H1 (cell line): ENCODE measurements at regions not wholly inside any gene's neighbourhood (a gene's known extent, or its start where the extent isn't known, plus 50 kb on each side); places are given as distances from the start of the nearest gene placed in this dataset.

Source experiments
- CTCF ChIA-PET: fragments of 300-600 bp; sonication (Branson Sonifier 250); formaldehyde crosslinking; loops from one replicate; lab custom pipeline; 2021; ENCODE audit not compliant: partially characterized antibody; lab: Charles Lee
- POLR2A ChIA-PET: fragments of 300-600 bp; sonication (Branson Sonifier 250); formaldehyde crosslinking; loops from one replicate; lab custom pipeline; 2021; ENCODE audit warnings: inconsistent platforms; ENCODE audit not compliant: partially characterized antibody; lab: Charles Lee
- DNase-seq, 2 experiments: peaks; one replicate each; pipeline versions ENCODE4 v3.0.0 to v3.0.0-alpha.2; 2010 to 2022; ENCODE audit warnings: low spot score in 2 of 2, low read depth in 1 of 2, mixed read lengths in 1 of 2
- FAIRE-seq: peaks from 2 replicates; lab custom pipeline; 2011; peaks lifted over from hg19 to GRCh38; lab: Jason Lieb, UNC
- H2AFZ ChIP-seq: 2 replicates; pipeline ENCODE4 v1.8.1; 2012; ENCODE audit warnings: low read length, inconsistent platforms
- H2AK5ac ChIP-seq: 2 replicates; pipeline ENCODE4 v1.6.1; 2013; ENCODE audit warnings: low read depth, low read length
- H2BK120ac ChIP-seq: replicated peaks from 2 replicates; pipeline ENCODE3; 2013; ENCODE audit warnings: low read depth, low read length, inconsistent platforms
- H2BK12ac ChIP-seq: 2 replicates; pipeline ENCODE4 v1.6.1; 2013; ENCODE audit warnings: low read depth, low read length
- H2BK15ac ChIP-seq: 2 replicates; pipeline ENCODE4 v1.6.1; 2013; ENCODE audit warnings: low read length
- H2BK20ac ChIP-seq: 2 replicates; pipeline ENCODE4 v1.6.1; 2013; ENCODE audit warnings: low read length
- H2BK5ac ChIP-seq: 2 replicates; pipeline ENCODE4 v1.6.1; 2013; ENCODE audit warnings: low read depth, low read length
- H3K14ac ChIP-seq: 2 replicates; pipeline ENCODE4 v1.6.1; 2013; ENCODE audit warnings: inconsistent platforms; ENCODE audit not compliant: insufficient read length
- H3K18ac ChIP-seq: 2 replicates; pipeline ENCODE4 v1.6.1; 2013; ENCODE audit warnings: low read length; ENCODE audit errors: extremely low read depth
- H3K23ac ChIP-seq: 2 replicates; pipeline ENCODE4 v1.6.1; 2013; ENCODE audit warnings: inconsistent platforms; ENCODE audit not compliant: insufficient read length
- H3K23me2 ChIP-seq: 2 replicates; pipeline ENCODE4 v1.6.1; 2013; ENCODE audit warnings: low read depth, low read length
- H3K27ac ChIP-seq: 2 replicates; pipeline ENCODE4 v1.6.1; 2011; ENCODE audit warnings: low read depth, low read length, inconsistent platforms
- H3K27me3 ChIP-seq, 4 experiments: replicated peaks in 1 of 4; 1 replicate in 1 of 4; 2 replicates in 3 of 4; pipeline versions ENCODE4 v1.6.1 to v1.8.1; 2011 to 2013; ENCODE audit warnings: low read length in 3 of 4, mild to moderate bottlenecking in 3 of 4, inconsistent platforms in 2 of 4, mixed read lengths in 2 of 4, moderate library complexity in 1 of 4; ENCODE audit not compliant: control insufficient read depth in 3 of 4, insufficient read depth in 3 of 4; ENCODE audit errors: extremely low read depth in 1 of 4
- H3K36me3 ChIP-seq, 4 experiments: 2 replicates each; pipeline versions ENCODE4 v1.6.1 to v1.8.1; 2011 to 2013; ENCODE audit warnings: mild to moderate bottlenecking in 4 of 4, low read length in 3 of 4, moderate library complexity in 2 of 4, control low read depth in 1 of 4, inconsistent platforms in 1 of 4; ENCODE audit not compliant: insufficient read depth in 4 of 4, control insufficient read depth in 2 of 4
- H3K4ac ChIP-seq: replicated peaks from 2 replicates; pipeline ENCODE3; 2013; ENCODE audit warnings: low read length, low read depth, mixed read lengths, inconsistent platforms; ENCODE audit not compliant: insufficient read length
- H3K4me1 ChIP-seq, 4 experiments: replicated peaks in 1 of 4; 1 replicate in 1 of 4; 2 replicates in 3 of 4; pipeline versions ENCODE4 v1.6.1 to v1.8.1; 2011 to 2013; ENCODE audit warnings: low read length in 3 of 4, inconsistent platforms in 2 of 4, mixed read lengths in 1 of 4; ENCODE audit not compliant: insufficient read depth in 4 of 4, control insufficient read depth in 3 of 4
- H3K4me2 ChIP-seq, 2 experiments: 2 replicates each; pipeline versions ENCODE4 v1.6.1 to v1.8.1; 2011 to 2013; ENCODE audit warnings: low read depth in 2 of 2, low read length in 2 of 2, control low read depth in 1 of 2, inconsistent platforms in 1 of 2, mild to moderate bottlenecking in 1 of 2; ENCODE audit not compliant: insufficient read depth in 1 of 2
- H3K4me3 ChIP-seq, 4 experiments: fragments of 200-600, 300-600 bp in 1 of 4; sonication (generic), shearing (Covaris generic), sonication (Bioruptor Twin) in 1 of 4; 2 replicates each; pipeline versions ENCODE4 v1.5.1 to v1.8.1; 2011 to 2016; ENCODE audit warnings: low read length in 4 of 4, low read depth in 3 of 4, control low read depth in 2 of 4, inconsistent platforms in 2 of 4, mild to moderate bottlenecking in 2 of 4, mixed read lengths in 1 of 4, moderate library complexity in 1 of 4; ENCODE audit not compliant: insufficient read depth in 2 of 4; ENCODE audit errors: extremely low read depth in 1 of 4
- H3K56ac ChIP-seq: replicated peaks from 2 replicates; pipeline ENCODE3; 2013; ENCODE audit warnings: low read depth, mild to moderate bottlenecking, mixed read lengths, low read length, inconsistent platforms; ENCODE audit not compliant: insufficient read length
- H3K79me1 ChIP-seq: 2 replicates; pipeline ENCODE4 v1.6.1; 2013; ENCODE audit warnings: low read depth, low read length, control low read depth
- H3K79me2 ChIP-seq, 2 experiments: 2 replicates each; pipeline versions ENCODE4 v1.6.1 to v1.8.1; 2012 to 2013; ENCODE audit warnings: low read length in 2 of 2, mild to moderate bottlenecking in 2 of 2, inconsistent platforms in 1 of 2; ENCODE audit not compliant: insufficient read depth in 2 of 2, control insufficient read depth in 1 of 2
- H3K9ac ChIP-seq, 4 experiments: replicated peaks in 1 of 4; 1 replicate in 1 of 4; 2 replicates in 3 of 4; pipeline versions ENCODE4 v1.6.1 to v1.8.1; 2011 to 2013; ENCODE audit warnings: low read depth in 3 of 4, low read length in 3 of 4, control low read depth in 2 of 4, mild to moderate bottlenecking in 2 of 4, moderate library complexity in 2 of 4, inconsistent platforms in 1 of 4; ENCODE audit errors: extremely low read depth in 1 of 4
- H3K9me3 ChIP-seq, 2 experiments: 2 replicates each; pipeline versions ENCODE4 v1.6.1 to v1.8.1; 2012 to 2013; ENCODE audit warnings: mild to moderate bottlenecking in 2 of 2, moderate library complexity in 2 of 2, control low read depth in 1 of 2, inconsistent platforms in 1 of 2, low read depth in 1 of 2, low read length in 1 of 2, mixed read lengths in 1 of 2; ENCODE audit not compliant: insufficient read depth in 2 of 2
- H4K20me1 ChIP-seq, 2 experiments: replicated peaks in 1 of 2; 2 replicates each; pipeline versions ENCODE3 to v1.8.1; 2011 to 2013; ENCODE audit warnings: inconsistent platforms in 2 of 2, low read length in 2 of 2, mild to moderate bottlenecking in 1 of 2; ENCODE audit not compliant: insufficient read depth in 2 of 2, control insufficient read depth in 1 of 2
- H4K5ac ChIP-seq: 2 replicates; pipeline ENCODE4 v1.6.1; 2013; ENCODE audit warnings: low read length, low read depth, mixed read lengths, inconsistent platforms; ENCODE audit not compliant: insufficient read length
- H4K8ac ChIP-seq: 2 replicates; pipeline ENCODE4 v1.8.0; 2013; ENCODE audit warnings: mild to moderate bottlenecking, moderate library complexity, low read length, inconsistent platforms; ENCODE audit not compliant: insufficient read depth; ENCODE audit errors: extremely low read depth
- H4K91ac ChIP-seq: replicated peaks from 2 replicates; pipeline ENCODE3; 2013; ENCODE audit warnings: low read length, mixed read lengths, inconsistent platforms; ENCODE audit not compliant: insufficient read length
- ASH2L ChIP-seq: fragments of 200-600, 300-600 bp; sonication (generic); IDR thresholded peaks from one replicate; pipeline ENCODE4 v1.7.1; 2017; ENCODE audit warnings: low read length
- CHD2 ChIP-seq: IDR thresholded peaks from 2 replicates; pipeline ENCODE4 v1.6.1; 2012; ENCODE audit warnings: low read length, improper control_type of control experiment
- CTBP2 ChIP-seq: IDR thresholded peaks from 2 replicates; pipeline ENCODE4 v1.7.0; 2011; ENCODE audit warnings: borderline replicate concordance, mild to moderate bottlenecking, moderate library complexity, mixed read lengths, low read length; ENCODE audit not compliant: insufficient read depth, insufficient read length
- HDAC6 ChIP-seq: IDR thresholded peaks from one replicate; pipeline ENCODE4 v1.7.1; 2012; ENCODE audit warnings: low read depth, mild to moderate bottlenecking, inconsistent platforms, low read length, moderate library complexity
- POU5F1 ChIP-seq: IDR thresholded peaks from 2 replicates; pipeline ENCODE4 v1.6.1; 2011; ENCODE audit warnings: low read depth, mild to moderate bottlenecking, low read length, moderate library complexity
- RAD21 ChIP-seq, 2 experiments: IDR thresholded peaks in 1 of 2; conservative IDR thresholded peaks in 1 of 2; 2 replicates each; pipeline ENCODE4 v1.6.1; 2011; ENCODE audit warnings: low read depth in 2 of 2, low read length in 2 of 2, improper control_type of control experiment in 1 of 2, inconsistent platforms in 1 of 2, mild to moderate bottlenecking in 1 of 2, moderate library complexity in 1 of 2
- SP2 ChIP-seq: IDR thresholded peaks from 2 replicates; pipeline ENCODE4 v1.6.1; 2012; ENCODE audit warnings: mild to moderate bottlenecking, low read length, inconsistent platforms
- WGBS, 2 experiments: shearing (Covaris generic) in 1 of 2; methylation state at CpG; one replicate each; pipeline versions ENCODE4 v1.1.6 to v1.1.7; 2013 to 2015; ENCODE audit warnings: low lambda C conversion rate in 2 of 2, mixed read lengths in 2 of 2, inconsistent platforms in 1 of 2, low coverage in 1 of 2, missing lambda C conversion rate in 1 of 2; ENCODE audit not compliant: insufficient replicate concordance in 2 of 2, insufficient coverage in 1 of 2, insufficient read length in 1 of 2; ENCODE audit errors: extremely low coverage in 1 of 2, missing lambda C conversion rate in 1 of 2; 5-methylcytosine and 5-hydroxymethylcytosine counted together
- TF ChIP-seq, protein P1 (sequence below), 3 experiments: IDR thresholded peaks; 1 replicate in 2 of 3; 2 replicates in 1 of 3; pipeline versions ENCODE4 v1.5.1 to v1.6.1; 2011; ENCODE audit warnings: low read length in 3 of 3, mild to moderate bottlenecking in 3 of 3, inconsistent platforms in 2 of 3, low read depth in 1 of 3, moderate library complexity in 1 of 3; ENCODE audit not compliant: insufficient read depth in 1 of 3; ENCODE audit errors: control extremely low read depth in 1 of 3
- TF ChIP-seq, protein P2 (sequence below): IDR thresholded peaks from 2 replicates; pipeline ENCODE4 v1.6.1; 2011; ENCODE audit warnings: low read depth, mild to moderate bottlenecking, low read length; ENCODE audit not compliant: insufficient read depth

DNA sequence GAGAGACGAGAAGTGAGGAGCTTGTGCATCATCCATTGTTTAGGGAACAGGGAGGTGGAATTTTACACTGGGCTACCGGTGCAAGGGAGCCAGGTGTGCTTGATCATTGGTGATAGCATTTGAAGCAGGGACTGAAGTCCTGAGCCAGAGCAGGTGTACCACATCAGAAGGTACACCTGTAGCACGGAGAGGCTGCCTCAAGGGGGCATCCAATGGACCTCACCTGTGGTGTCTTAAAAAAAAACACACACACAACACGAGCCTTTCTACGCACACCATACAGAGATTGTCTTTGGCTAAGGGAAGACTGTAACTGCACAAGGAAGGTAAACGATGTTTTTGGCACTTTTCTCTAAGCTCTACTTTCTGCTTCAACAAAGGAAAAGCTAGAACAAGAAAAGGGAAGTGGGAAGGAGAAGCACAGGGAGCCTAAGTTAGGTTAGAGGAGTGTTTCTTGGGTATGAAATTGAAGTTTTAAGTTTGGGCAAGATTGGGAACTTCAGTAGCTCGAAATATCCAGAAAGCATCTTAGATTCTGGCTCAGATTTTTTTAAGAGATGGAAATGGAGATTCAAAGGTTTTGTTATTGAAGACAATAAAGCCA, 334.3 kb upstream of the FBXO33 start:
- Histone ChIP-seq H2BK12ac (no peak overlapping the region), H4K20me1 (no peaks in the 10 kb centered on the region), H2BK20ac (no peak overlapping the region), H2BK15ac (no peak overlapping the region), H2AK5ac (no peak overlapping the region), H3K56ac (no peak overlapping the region), H3K9me3 (no peaks in the 10 kb centered on the region), H3K14ac (no peak overlapping the region), H3K18ac (no peak overlapping the region), H4K8ac (no peak overlapping the region), H3K4me2 (no peak overlapping the region), H3K4ac (no peak overlapping the region), H4K91ac (no peak overlapping the region), H3K79me1 (no peaks in the 10 kb centered on the region), H2BK5ac (no peak overlapping the region), H3K4me3 (no peak overlapping the region), H3K36me3 (no peaks in the 10 kb centered on the region), H3K4me1 (no peaks in the 10 kb centered on the region), H3K23me2 (no peaks in the 10 kb centered on the region), H2BK120ac (no peak overlapping the region), H3K79me2 (no peaks in the 10 kb centered on the region), H3K23ac (no peak overlapping the region), H4K5ac (no peak overlapping the region), H3K9ac (no peak overlapping the region), H3K27me3 (no peaks in the 10 kb centered on the region), H3K27ac (no peak overlapping the region), H2AFZ (no peak overlapping the region)
- DNase-seq (no peak), FAIRE-seq (no peak)
- ChIA-PET CTCF (interaction anchor here (0.7 to 1.2 kb wide), 7 partner anchors 16 to 669 kb away, joined by 3 to 4 read pairs (median 3); no protein-coding TSS in a partner anchor), POLR2A (no interaction called here)
- no peak for TF ChIP-seq CHD2
- no peak for TF ChIP-seq SP2
- no peak for TF ChIP-seq CTBP2
- TF ChIP-seq, protein P1, sequence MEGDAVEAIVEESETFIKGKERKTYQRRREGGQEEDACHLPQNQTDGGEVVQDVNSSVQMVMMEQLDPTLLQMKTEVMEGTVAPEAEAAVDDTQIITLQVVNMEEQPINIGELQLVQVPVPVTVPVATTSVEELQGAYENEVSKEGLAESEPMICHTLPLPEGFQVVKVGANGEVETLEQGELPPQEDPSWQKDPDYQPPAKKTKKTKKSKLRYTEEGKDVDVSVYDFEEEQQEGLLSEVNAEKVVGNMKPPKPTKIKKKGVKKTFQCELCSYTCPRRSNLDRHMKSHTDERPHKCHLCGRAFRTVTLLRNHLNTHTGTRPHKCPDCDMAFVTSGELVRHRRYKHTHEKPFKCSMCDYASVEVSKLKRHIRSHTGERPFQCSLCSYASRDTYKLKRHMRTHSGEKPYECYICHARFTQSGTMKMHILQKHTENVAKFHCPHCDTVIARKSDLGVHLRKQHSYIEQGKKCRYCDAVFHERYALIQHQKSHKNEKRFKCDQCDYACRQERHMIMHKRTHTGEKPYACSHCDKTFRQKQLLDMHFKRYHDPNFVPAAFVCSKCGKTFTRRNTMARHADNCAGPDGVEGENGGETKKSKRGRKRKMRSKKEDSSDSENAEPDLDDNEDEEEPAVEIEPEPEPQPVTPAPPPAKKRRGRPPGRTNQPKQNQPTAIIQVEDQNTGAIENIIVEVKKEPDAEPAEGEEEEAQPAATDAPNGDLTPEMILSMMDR (IDR thresholded peaks at IDR 0.05; ENCODE audit: control extremely low read depth in 1 of 3, insufficient read depth in 1 of 3, low read depth in 1 of 3, low read length in 3 of 3): peak; percentile 28 to 61 (median 47); a peak in 3 of 4 replicates
- no peak for TF ChIP-seq POU5F1
- TF ChIP-seq, protein P2, sequence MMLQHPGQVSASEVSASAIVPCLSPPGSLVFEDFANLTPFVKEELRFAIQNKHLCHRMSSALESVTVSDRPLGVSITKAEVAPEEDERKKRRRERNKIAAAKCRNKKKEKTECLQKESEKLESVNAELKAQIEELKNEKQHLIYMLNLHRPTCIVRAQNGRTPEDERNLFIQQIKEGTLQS: no peak
- peak; percentile 39 to 45 for TF ChIP-seq RAD21 (IDR thresholded peaks at IDR 0.05 in 1 of 2, conservative IDR thresholded peaks at IDR 0.05 in 1 of 2; ENCODE audit: low read depth in 2 of 2, low read length in 2 of 2)
- TF ChIP-seq ASH2L: no peak
- TF ChIP-seq HDAC6: no peak
- WGBS, 2 experiments: 80% methylated on average over 7 of the region's 7 CpGs; no CpG with 5 or more reads in 1 of the 2 experiments
